ENCODE measurements at regions not wholly inside any gene's neighbourhood (a gene's known extent, or its start where the extent isn't known, plus 50 kb on each side); places are given as distances from the start of the nearest gene placed in this dataset.
"Not testable (repeated sequence)": the region's sequence is repeated elsewhere in the genome, so short reads cannot be mapped to it uniquely, and the experiment has no call there.

DNA sequence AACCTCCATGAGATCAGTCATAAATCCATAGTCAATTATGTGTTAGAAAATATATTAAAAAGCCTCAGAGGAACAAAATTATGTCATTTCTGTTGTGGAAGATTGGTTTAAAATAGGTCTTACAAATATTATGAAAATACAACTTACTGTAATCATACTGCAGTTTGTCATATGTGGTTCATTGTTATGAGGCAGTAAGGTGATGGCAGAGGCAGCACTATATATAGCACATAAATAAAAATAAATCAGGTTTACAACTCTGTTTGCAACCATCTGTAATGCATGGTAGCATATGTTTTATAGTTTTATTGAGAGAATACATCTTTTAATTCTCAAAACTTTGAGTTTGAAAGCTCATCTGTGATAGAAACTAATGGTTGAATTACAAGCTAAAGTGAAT lies 651.4 kb downstream of the PCDH11X start:
- H3K4me1 ChIP-seq; intact Hi-C loops (cut with DNase I); H3K9me3 ChIP-seq; H3K27me3 ChIP-seq; H3K27ac ChIP-seq; H3K36me3 ChIP-seq; ATAC-seq; DNase-seq; H3K4me3 ChIP-seq: not testable (repeated sequence)

DNA sequence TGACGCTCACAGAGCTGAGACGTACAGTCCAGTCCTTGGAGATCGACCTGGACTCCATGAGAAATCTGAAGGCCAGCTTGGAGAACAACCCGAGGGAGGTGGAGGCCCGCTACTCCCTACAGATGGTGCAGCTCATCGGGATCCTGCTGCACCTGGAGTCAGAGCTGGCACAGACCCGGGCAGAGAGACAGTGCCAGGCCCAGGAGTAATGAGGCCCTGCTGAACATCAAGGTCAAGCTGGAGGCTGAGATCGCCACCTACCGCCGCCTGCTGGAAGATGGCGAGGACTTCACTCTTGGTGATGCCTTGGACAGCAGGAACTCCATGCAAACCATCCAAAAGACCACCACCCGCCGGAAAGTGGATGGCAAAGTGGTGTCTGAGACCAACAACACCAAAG lies 681.4 kb downstream of the PCDH11X start:
- H3K4me3 ChIP-seq; H3K4me1 ChIP-seq; H3K27me3 ChIP-seq; H3K27ac ChIP-seq; H3K36me3 ChIP-seq; DNase-seq; intact Hi-C loops (cut with DNase I); ATAC-seq; H3K9me3 ChIP-seq: not testable (repeated sequence)

DNA sequence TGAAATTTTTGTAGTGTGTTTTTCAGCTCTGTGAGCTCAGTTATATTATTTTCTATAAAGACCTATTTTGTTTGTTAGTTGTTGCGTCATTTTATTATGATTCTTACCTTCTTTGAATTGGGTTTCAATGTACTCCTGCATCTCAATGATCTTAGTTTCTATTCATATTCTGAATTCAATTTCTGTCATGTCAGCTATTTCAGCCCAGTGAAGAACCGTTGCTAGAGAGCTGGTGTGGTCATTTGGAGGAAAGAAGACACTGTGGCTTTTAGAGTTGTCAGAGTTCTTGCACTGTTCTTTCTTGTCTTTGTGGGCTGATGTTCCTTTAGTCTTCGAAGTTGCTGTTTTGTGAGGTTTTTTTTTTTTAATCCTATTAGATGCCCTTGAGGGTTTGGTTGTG lies 701.0 kb downstream of the PCDH11X start:
- H3K9me3 ChIP-seq; intact Hi-C loops (cut with DNase I); H3K36me3 ChIP-seq; H3K4me1 ChIP-seq; H3K27ac ChIP-seq; ATAC-seq; H3K4me3 ChIP-seq; H3K27me3 ChIP-seq; DNase-seq: not testable (repeated sequence)

DNA sequence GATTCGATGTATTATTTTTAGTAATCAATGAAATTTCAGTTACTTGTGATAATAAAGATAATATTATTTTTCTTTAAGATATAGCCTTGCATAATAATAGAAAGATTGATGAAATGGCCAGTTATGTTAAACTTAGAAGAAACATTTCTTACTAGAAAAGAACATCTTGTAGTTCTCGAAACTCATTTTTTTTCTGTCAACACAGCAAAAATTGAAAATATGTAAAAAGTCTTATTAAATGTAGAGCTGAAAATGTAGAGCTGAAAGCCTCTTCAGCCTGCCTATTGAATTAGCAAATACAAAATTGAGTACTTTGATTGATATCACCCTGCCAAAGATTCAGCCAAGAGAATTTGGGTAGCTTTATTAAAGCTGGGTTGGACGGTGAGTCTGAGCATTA lies 706.3 kb downstream of the PCDH11X start:
- H3K9me3 ChIP-seq; H3K27me3 ChIP-seq; DNase-seq; H3K27ac ChIP-seq; ATAC-seq; intact Hi-C loops (cut with DNase I); H3K4me3 ChIP-seq; H3K4me1 ChIP-seq; H3K36me3 ChIP-seq: not testable (repeated sequence)

DNA sequence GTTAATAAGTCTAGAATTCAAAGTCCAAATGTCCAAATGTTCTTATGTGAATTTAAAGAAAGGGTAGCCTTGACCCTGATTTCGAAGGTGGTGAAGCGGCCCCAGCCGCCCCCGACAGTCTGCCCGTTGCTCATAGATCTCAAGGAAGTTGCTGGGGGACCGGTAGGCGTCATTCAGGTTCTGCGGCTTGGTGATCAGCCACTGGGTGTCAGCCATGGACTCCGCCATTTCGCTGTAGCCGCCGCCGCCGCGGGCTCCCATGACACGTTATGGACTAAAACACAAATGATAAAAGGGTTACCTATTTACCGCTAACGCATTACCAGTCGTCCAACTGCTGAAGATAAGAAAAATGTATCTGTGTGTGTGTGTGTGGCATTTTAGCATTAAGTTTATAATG lies 736.1 kb downstream of the PCDH11X start:
- H3K4me3 ChIP-seq; H3K4me1 ChIP-seq; H3K9me3 ChIP-seq; ATAC-seq; intact Hi-C loops (cut with DNase I); H3K27me3 ChIP-seq; H3K36me3 ChIP-seq; H3K27ac ChIP-seq: not testable (repeated sequence)
- peak in 1 of 4 donors; percentile 15 for DNase-seq

DNA sequence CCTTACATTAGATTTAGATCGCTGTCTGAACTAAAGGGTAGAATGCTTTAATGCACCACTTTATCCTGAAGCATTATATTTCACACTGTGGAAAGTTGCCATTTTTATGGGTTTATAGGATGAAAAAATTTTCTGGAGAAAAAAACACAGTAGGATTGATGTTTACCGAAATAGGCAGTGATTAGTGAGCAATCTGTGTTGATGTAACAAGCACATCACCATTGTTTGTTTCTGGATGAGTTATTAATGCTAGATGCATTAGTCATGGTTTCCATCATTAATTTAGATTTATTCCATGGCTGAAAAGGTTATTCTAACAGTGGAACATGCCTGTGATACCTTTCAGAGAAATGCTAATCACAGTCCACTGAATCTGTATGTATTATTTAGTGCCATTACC lies 749.8 kb downstream of the PCDH11X start:
- H3K27ac ChIP-seq; intact Hi-C loops (cut with DNase I); H3K27me3 ChIP-seq; DNase-seq; H3K4me3 ChIP-seq; H3K4me1 ChIP-seq; H3K36me3 ChIP-seq; H3K9me3 ChIP-seq; ATAC-seq: not testable (repeated sequence)

DNA sequence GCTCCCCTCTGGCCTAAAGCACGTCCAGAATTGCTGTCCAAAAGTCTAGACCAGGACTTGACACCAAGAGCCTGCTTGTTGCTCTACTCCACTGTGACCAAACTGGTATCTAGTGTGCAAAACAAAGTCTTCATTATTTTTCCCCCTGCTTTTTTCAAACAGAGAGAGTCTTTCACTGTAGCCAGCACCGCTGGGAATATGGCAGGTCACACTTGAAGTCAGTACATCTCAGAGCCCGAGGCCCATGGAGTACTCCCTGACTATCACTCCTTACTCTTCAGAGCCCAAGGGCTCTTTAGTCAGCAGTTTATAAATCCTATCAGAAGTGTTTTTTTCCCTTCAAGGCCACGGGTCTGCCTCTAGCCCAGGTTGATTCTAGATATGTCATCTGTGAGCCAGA lies 761.3 kb downstream of the PCDH11X start:
- H3K27me3 ChIP-seq; intact Hi-C loops (cut with DNase I); H3K27ac ChIP-seq; H3K9me3 ChIP-seq; H3K4me1 ChIP-seq; ATAC-seq; DNase-seq; H3K4me3 ChIP-seq; H3K36me3 ChIP-seq: not testable (repeated sequence)

DNA sequence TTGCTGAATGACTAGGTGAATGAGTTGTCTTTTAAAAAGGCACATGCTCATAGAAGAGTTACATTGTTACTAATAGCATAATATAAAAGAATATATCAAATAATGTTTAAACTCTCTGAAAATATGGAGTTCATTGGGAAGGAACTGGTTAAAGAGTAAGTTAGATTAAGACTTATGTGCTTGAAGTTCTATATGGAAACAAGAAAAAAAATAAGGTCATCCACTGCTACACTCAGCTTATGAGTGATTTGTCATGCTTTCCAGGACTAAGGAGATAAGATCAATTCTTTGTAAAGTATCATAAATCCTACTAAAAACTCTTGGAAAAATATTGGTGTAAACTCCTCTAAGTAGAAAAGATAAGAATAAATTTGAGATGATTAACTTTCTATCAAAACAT lies 779.1 kb downstream of the PCDH11X start:
- ATAC-seq; intact Hi-C loops (cut with DNase I); H3K36me3 ChIP-seq; H3K4me1 ChIP-seq; DNase-seq; H3K4me3 ChIP-seq; H3K9me3 ChIP-seq; H3K27ac ChIP-seq; H3K27me3 ChIP-seq: not testable (repeated sequence)

DNA sequence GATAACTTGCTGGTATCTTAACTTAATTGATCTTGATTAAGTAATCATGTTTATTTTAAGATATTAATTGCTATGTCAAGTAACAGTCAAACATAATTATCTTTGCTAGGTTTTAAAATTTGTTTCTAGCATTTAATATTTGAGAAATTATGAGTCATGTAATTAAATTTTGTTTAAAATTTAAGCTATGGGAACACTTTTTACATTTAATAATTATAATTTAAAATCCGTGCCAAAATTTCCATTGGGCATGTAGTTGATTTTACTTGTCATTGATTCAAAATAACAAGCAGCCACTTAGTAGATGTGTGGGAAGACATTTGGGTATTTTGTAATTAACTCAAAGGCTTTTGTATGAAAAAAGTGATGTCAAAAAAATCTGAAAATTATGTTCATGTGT lies 779.6 kb downstream of the PCDH11X start:
- H3K4me3 ChIP-seq; ATAC-seq; intact Hi-C loops (cut with DNase I); DNase-seq; H3K36me3 ChIP-seq; H3K9me3 ChIP-seq; H3K27me3 ChIP-seq; H3K4me1 ChIP-seq; H3K27ac ChIP-seq: not testable (repeated sequence)

DNA sequence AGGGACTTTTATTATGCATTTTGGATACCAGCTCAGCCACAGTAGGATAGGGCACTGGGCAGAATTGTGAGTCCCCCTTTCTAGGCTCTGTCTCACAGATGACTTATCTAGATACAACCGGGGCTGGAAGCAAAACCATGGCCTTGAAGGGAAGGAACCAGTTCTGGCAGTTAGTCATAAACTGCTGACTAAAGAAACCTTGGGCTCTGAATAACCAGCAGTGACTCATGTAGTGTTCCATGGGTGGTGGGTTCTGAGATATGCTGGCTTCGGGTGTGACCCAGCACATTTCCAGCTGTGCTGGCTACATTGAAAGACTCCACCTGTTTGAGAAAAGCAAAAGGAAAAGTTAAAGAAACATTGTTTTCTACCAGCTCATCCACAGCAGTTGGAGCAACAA lies 780.9 kb downstream of the PCDH11X start:
- intact Hi-C loops (cut with DNase I); H3K4me1 ChIP-seq; H3K9me3 ChIP-seq; H3K36me3 ChIP-seq; H3K27me3 ChIP-seq; H3K27ac ChIP-seq; H3K4me3 ChIP-seq; ATAC-seq; DNase-seq: not testable (repeated sequence)

DNA sequence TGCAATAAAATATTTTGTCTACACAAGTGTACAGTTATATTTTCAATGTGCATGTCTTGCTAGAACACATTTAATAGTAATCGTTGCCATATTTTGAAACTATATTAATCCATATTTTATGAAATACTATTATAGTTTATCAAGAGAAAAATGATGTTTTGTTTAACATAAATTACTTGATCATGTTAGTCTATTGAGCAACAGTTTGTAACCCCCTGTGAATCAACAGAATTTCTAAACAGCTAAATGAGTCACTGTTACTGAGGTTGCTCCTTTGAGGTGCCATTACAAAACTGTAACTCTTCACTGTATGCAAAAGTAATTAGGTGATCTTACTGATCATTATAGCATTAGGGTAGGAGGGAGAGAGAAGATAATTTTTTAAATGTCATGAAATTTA lies 791.0 kb downstream of the PCDH11X start:
- H3K4me3 ChIP-seq; ATAC-seq; H3K27me3 ChIP-seq; DNase-seq; H3K4me1 ChIP-seq; H3K9me3 ChIP-seq; H3K36me3 ChIP-seq; intact Hi-C loops (cut with DNase I); H3K27ac ChIP-seq: not testable (repeated sequence)

DNA sequence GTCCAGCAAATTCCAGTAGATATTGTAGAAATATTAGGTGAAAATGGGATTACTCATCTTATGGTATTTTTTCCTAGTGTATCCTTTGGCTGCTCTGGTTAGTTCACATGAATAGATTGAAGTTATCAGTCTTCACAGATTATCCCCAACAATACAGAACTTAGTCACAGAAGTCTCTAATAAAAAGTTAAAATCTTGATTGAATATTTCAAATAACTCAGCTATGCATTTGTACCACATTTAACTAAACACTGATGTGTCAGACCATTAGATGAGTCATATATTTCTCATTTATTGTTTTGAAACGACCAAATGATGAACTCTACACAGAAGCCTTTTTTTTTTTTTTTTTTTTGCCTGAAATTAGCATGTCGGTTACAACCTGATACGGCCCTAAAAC lies 807.5 kb downstream of the PCDH11X start:
- H3K36me3 ChIP-seq; intact Hi-C loops (cut with DNase I); H3K27me3 ChIP-seq; H3K9me3 ChIP-seq; H3K27ac ChIP-seq; H3K4me1 ChIP-seq; ATAC-seq; H3K4me3 ChIP-seq; DNase-seq: not testable (repeated sequence)

DNA sequence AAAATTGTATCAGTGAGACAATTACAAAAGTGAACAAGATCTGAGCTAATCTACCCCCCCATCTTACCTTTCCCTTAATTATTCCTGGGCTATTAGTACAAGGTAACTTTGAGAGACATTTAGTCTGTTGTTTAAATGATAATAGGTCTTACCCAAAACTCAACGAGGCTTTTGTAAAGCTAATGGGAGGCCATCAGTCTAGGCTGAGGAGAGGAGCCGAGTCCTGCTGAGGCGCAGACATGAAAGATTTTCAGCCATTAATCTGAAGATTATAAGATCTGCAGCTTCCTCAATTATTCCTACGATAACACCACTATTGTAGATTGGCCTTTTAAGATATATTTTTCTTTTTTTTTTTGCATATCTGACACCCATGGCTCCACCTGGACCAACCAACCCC lies 810.5 kb downstream of the PCDH11X start:
- H3K9me3 ChIP-seq; H3K27ac ChIP-seq; intact Hi-C loops (cut with DNase I); ATAC-seq; H3K36me3 ChIP-seq; H3K4me3 ChIP-seq; H3K4me1 ChIP-seq; DNase-seq; H3K27me3 ChIP-seq: not testable (repeated sequence)

DNA sequence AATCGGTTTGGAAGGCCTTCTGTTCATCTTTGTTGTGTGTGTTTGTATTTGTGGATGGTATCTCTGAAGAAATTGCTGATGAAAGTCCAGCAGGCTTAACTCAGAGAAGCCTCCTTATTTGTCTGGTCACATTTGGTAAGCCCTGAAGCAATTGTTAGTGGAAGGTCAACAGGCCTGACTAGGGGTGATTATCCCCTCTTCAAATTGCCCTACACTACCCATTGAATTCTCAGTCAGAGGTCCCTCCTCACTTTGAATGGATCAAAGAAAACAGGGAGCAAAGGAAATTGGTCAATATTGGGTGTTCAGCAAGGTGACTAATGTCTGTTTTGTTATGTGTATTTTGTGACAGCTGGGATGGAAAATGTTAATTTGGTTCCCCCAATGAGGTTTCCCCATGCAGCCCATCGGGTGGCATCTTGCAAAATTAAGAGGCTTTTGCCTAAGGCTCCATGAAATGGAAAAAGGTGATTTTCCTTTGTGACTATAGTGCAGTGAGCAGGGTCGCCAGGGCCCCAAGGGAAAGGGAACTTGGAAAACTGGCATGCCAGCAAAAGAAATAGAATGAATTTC lies 811.6 kb downstream of the PCDH11X start:
- H3K27ac ChIP-seq; DNase-seq; H3K27me3 ChIP-seq; H3K36me3 ChIP-seq; H3K4me1 ChIP-seq; intact Hi-C loops (cut with DNase I); H3K9me3 ChIP-seq; H3K4me3 ChIP-seq; ATAC-seq: not testable (repeated sequence)
